Activated CD8-positive, alpha-beta T cell treated with anti-CD3 and anti-CD28 coated beads, Interleukin-2, amount 10 ng/mL, durations not matched to agents 7 days and 5 days (primary cell): ENCODE measurements at regions not wholly inside any gene's neighbourhood (a gene's known extent, or its start where the extent isn't known, plus 50 kb on each side); places are given as distances from the start of the nearest gene placed in this dataset.
"Not testable (repeated sequence)": the region's sequence is repeated elsewhere in the genome, so short reads cannot be mapped to it uniquely, and the experiment has no call there.

Source experiments
- ATAC-seq: fragments of 150-1000 bp; cut with Tn5 transposase; one replicate; pipeline ENCODE4 v1.10.0; 2021; ENCODE audit warnings: moderate library complexity
- CTCF ChIA-PET: fragments of 350-600 bp; sonication (Branson Sonifier 250); formaldehyde crosslinking; loops from one replicate; lab custom pipeline; 2021; ENCODE audit warnings: antibody characterized with exemption; lab: Charles Lee
- POLR2A ChIA-PET: fragments of 350-600 bp; sonication (Branson Sonifier 250); formaldehyde crosslinking; loops from one replicate; lab custom pipeline; 2021; ENCODE audit warnings: antibody characterized with exemption; lab: Charles Lee
- DNase-seq: peaks from one replicate; pipeline ENCODE4 v3.0.0-alpha.2; 2020
- H3K27ac Mint-ChIP-seq: one replicate; pipeline ENCODE4 v1.8.0; 2021; ENCODE audit warnings: mild to moderate bottlenecking, mixed read lengths
- H3K27me3 Mint-ChIP-seq: one replicate; pipeline ENCODE4 v1.8.0; 2021; ENCODE audit warnings: low read depth, mixed read lengths
- H3K36me3 Mint-ChIP-seq: one replicate; pipeline ENCODE4 v1.8.0; 2021; ENCODE audit warnings: low read depth, mixed read lengths
- H3K4me1 Mint-ChIP-seq: one replicate; pipeline ENCODE4 v1.8.0; 2021; ENCODE audit warnings: low read depth, mixed read lengths
- H3K4me3 Mint-ChIP-seq: one replicate; pipeline ENCODE4 v1.8.0; 2021; ENCODE audit warnings: mild to moderate bottlenecking, mixed read lengths
- H3K9me3 Mint-ChIP-seq: one replicate; pipeline ENCODE4 v1.8.0; 2022; ENCODE audit warnings: mixed read lengths; ENCODE audit not compliant: insufficient read depth

DNA sequence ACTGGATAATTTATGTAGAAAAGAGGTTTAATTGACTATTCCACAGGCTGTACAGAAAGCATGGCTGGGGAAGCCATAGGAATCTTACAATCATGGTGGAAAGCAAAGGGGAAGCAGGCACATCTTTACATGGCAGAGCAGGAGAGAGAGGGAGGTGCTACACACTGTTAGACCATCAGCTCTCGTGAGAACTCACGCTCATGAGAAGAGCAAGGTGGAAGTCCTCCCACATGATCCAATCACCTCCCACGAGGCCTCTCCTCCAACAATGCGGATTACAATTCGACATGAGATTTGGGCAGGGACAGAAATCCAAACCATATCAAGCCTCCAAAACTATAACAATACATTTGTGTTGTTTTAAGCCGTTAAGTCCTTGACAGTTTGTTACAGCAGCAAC, 257.1 kb upstream of the KCNG1 start:
- H3K36me3 Mint-ChIP-seq, result no peaks in the 10 kb centered on the region
- no peak for ATAC-seq
- CTCF ChIA-PET, result no interaction called here

DNA sequence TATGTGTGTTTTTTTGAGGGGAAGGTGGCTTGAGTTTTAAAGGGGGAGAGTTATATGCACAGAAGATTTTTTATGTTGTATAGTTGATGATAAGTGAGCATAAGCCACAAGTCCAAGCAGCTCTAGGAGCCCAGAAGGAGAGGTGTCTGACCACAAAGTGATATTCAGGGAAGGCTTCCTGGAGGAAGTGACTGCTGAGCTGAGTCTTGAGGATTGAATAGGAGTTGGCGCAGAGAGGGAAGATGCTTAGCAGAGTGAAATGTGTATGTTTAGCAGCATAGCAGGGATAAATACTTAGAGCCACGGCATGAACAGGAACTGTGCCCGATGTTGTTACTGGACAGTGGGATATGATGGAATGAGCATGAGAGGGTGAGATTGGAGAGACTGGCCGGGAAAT, 255.1 kb upstream of the KCNG1 start:
- no peaks in the 10 kb centered on the region for H3K4me1 Mint-ChIP-seq
- no peaks in the 10 kb centered on the region for H3K9me3 Mint-ChIP-seq
- CTCF ChIA-PET, result no interaction called here
- H3K4me3 Mint-ChIP-seq, result no peak overlapping the region
- no peak for DNase-seq
- peaks cover 9% of the 10 kb centered on the region for H3K27me3 Mint-ChIP-seq
- no peaks in the 10 kb centered on the region for H3K36me3 Mint-ChIP-seq
- ATAC-seq, result no peak
- H3K27ac Mint-ChIP-seq, result no peak overlapping the region
- POLR2A ChIA-PET, result no interaction called here

More for the DNA sequence above, 257.1 kb upstream of the KCNG1 start:
- no peak for DNase-seq
- Mint-ChIP-seq H3K27me3 (peaks cover 7% of the 10 kb centered on the region), H3K4me1 (no peaks in the 10 kb centered on the region), H3K4me3 (no peak overlapping the region), H3K27ac (no peak overlapping the region), H3K9me3 (no peaks in the 10 kb centered on the region)
- POLR2A ChIA-PET, result no interaction called here

DNA sequence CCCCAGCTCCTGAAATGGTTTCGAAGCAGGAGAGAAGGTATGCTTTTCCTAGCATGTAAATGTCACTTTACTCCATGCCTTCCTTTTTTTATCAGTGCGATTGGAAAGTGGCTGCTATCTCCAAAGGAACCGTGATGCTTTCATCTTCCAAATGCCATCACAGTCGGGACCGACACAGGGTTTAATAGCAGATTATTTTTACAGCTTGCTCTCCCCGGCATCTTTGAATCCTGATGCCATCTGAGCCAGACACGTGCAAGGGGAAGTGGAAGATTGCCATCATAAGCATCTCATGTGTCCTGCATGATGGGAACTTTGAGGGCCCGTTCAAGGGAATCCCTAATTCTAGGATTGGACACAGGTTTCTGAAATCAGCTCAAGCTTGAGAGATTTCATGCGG, 253.4 kb upstream of the KCNG1 start:
- peaks cover 13% of the 10 kb centered on the region for H3K27me3 Mint-ChIP-seq
- H3K4me3 Mint-ChIP-seq, result no peak overlapping the region
- no peaks in the 10 kb centered on the region for H3K9me3 Mint-ChIP-seq
- no peak overlapping the region for H3K27ac Mint-ChIP-seq
- H3K4me1 Mint-ChIP-seq, result no peaks in the 10 kb centered on the region
- POLR2A ChIA-PET, result no interaction called here
- no peaks in the 10 kb centered on the region for H3K36me3 Mint-ChIP-seq
- no peak for ATAC-seq
- DNase-seq, result no peak
- CTCF ChIA-PET, result interaction anchor here (2.1 kb wide), 1 partner anchor 289 kb away, joined by 5 read pairs; no protein-coding TSS in a partner anchor

DNA sequence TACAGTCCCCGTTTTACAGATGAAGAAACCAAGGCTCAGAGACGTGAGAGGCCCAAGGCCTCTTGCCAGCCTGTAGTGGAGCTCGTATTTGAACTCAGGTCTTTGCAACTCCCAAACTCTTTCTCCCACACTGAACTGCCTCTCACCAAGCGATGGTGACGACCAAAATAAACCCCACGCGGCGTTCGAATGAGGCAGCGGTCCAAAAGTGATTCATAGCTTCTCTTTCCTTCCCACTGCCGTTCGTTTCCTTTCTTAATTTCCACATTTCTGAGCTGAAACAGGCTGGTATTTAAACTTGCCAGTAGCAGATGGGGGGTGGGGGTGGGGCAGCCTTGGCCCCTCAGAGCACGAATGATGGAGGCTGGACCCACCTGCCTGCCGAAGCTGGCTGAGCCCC, 252.9 kb upstream of the KCNG1 start:
- DNase-seq (no peak), ATAC-seq (no peak)
- Mint-ChIP-seq H3K4me1 (no peaks in the 10 kb centered on the region), H3K36me3 (no peaks in the 10 kb centered on the region), H3K27ac (no peak overlapping the region), H3K27me3 (peaks cover 13% of the 10 kb centered on the region), H3K9me3 (no peaks in the 10 kb centered on the region), H3K4me3 (no peak overlapping the region)
- ChIA-PET POLR2A (interaction anchor here (0.6 kb wide), 1 partner anchor 663 kb away, joined by 3 read pairs; no protein-coding TSS in a partner anchor), CTCF (interaction anchor here (1.4 to 2.1 kb wide), 2 partner anchors 288 to 292 kb away, joined by 3 to 5 read pairs; no protein-coding TSS in a partner anchor)

DNA sequence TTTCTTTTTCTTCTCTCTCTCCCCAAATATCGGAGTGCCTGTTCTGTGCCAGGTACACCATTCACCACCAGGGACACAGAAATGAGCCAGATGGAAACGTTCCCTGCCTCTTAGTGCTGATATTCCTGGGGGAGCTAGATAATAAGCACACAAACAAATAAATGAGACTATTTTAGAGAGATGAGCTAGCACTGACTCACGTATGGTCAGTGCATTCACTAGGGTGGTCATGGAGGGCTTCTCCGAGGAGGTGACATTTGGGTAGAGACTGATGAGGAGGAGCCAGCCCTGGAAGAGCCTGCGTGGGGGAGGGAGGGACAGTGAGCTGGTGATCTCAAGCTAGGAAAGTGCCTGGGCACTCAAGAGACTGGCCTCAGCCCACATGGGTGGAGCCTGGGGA, 252.3 kb upstream of the KCNG1 start:
- H3K27me3 Mint-ChIP-seq, result peaks cover 13% of the 10 kb centered on the region
- ATAC-seq, result no peak

DNA sequence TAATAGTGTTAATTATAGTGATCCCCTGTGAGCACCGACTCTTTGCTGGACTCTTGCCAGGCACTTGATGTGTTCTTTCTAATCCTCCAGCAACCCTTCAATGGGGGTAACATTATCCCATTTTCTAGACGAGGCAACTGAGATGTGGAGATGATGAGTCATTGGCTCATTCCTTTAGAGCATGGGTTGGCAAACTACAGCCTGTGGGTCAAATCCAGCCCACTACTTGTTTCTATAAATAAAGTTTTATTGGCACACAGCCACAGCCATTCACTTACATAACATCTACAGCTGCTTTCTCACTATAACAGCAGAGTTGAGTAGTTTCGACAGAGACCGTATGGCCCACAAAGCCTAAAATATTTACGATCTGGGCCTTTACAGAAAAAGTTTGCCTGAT, 249.5 kb upstream of the KCNG1 start:
- no peak overlapping the region for H3K27ac Mint-ChIP-seq
- no peak for ATAC-seq
- CTCF ChIA-PET, result no interaction called here
- no peak overlapping the region for H3K4me3 Mint-ChIP-seq
- POLR2A ChIA-PET, result no interaction called here
- no peaks in the 10 kb centered on the region for H3K36me3 Mint-ChIP-seq
- no peak for DNase-seq
- no peaks in the 10 kb centered on the region for H3K9me3 Mint-ChIP-seq
- H3K4me1 Mint-ChIP-seq, result no peaks in the 10 kb centered on the region
- peaks cover 8% of the 10 kb centered on the region for H3K27me3 Mint-ChIP-seq

More for the DNA sequence above, 252.3 kb upstream of the KCNG1 start:
- Mint-ChIP-seq H3K4me1 (no peaks in the 10 kb centered on the region), H3K27ac (no peak overlapping the region), H3K9me3 (no peaks in the 10 kb centered on the region), H3K36me3 (no peaks in the 10 kb centered on the region), H3K4me3 (no peak overlapping the region)
- no peak for DNase-seq
- POLR2A ChIA-PET, result interaction anchor here (0.6 kb wide), 1 partner anchor 664 kb away, joined by 3 read pairs; no protein-coding TSS in a partner anchor
- CTCF ChIA-PET, result interaction anchor here (1.4 to 2.1 kb wide), 2 partner anchors 288 to 292 kb away, joined by 3 to 5 read pairs; no protein-coding TSS in a partner anchor

DNA sequence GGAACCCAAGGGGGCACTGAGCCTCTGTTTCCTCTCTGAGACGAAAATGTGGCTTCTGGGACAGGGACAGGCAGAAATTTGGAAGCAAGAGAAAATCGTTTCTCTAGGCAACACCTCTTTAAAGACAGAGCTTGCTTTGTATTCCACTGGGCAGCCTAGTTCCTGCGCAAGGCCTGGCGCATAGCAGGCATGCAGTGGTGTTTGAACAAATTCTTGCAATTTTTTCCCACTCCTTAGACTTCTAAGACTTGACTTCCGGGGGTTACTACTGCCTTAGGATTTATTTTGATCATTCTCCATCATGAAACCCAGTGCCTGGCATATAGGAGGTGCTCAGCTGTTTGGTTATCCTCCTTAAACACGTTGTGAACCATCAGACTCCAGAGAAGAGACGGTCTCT, 249.0 kb upstream of the KCNG1 start:
- Mint-ChIP-seq H3K27ac (no peak overlapping the region), H3K36me3 (no peaks in the 10 kb centered on the region), H3K27me3 (peaks cover 6% of the 10 kb centered on the region), H3K9me3 (no peaks in the 10 kb centered on the region), H3K4me1 (no peaks in the 10 kb centered on the region), H3K4me3 (no peak overlapping the region)
- ATAC-seq, result no peak
- POLR2A ChIA-PET, result no interaction called here
- DNase-seq, result no peak
- CTCF ChIA-PET, result interaction anchor here (0.7 kb wide), 1 partner anchor 285 kb away, joined by 5 read pairs; no protein-coding TSS in a partner anchor

DNA sequence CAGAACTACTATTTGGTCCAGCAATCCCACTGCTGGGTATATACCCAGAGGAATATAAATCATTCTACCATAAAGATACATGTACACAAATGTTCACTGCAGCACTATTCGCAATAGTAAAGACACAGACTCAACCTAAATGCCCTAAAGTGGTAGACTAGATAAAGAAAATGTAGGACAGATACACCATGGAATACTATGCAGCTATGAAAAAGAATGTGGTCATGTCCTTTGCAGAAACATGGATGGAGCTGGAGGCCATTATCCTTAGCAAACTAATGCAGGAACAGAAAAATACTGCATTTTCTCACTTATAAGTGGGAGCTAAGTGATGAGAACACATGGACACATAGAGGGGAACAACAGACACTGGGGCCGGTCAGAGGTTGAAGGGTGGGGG, 248.4 kb upstream of the KCNG1 start:
- DNase-seq, H3K4me1 Mint-ChIP-seq, POLR2A ChIA-PET, H3K4me3 Mint-ChIP-seq, H3K27ac Mint-ChIP-seq, H3K36me3 Mint-ChIP-seq, H3K9me3 Mint-ChIP-seq, ATAC-seq, H3K27me3 Mint-ChIP-seq: not testable (repeated sequence)
- CTCF ChIA-PET, result interaction anchor here (0.7 kb wide), 1 partner anchor 284 kb away, joined by 5 read pairs; no protein-coding TSS in a partner anchor

DNA sequence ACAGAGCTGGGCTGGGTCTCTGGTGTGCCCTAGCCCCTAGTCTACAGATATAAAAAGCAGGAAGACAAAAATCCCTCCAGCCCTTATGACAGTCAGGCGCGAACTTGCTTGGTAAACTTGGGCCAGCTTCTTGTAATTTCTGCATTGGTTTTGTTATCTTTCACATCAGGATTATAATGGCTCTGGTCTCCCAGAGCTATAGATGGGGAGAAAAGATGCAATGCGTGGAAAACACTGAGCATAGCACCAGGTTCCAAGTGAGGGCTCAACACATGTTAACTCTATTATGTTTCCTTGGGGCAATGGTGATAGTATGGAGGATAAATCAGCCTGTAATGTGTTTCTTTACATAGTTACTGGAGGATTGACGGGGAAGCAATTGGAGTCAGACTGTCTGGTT, 246.8 kb upstream of the KCNG1 start:
- Mint-ChIP-seq H3K4me1 (no peaks in the 10 kb centered on the region), H3K27ac (no peak overlapping the region), H3K27me3 (peaks cover 6% of the 10 kb centered on the region), H3K36me3 (no peaks in the 10 kb centered on the region), H3K4me3 (no peak overlapping the region), H3K9me3 (peaks cover 4% of the 10 kb centered on the region)
- CTCF ChIA-PET, result no interaction called here
- DNase-seq (no peak), ATAC-seq (no peak)
- POLR2A ChIA-PET, result no interaction called here

DNA sequence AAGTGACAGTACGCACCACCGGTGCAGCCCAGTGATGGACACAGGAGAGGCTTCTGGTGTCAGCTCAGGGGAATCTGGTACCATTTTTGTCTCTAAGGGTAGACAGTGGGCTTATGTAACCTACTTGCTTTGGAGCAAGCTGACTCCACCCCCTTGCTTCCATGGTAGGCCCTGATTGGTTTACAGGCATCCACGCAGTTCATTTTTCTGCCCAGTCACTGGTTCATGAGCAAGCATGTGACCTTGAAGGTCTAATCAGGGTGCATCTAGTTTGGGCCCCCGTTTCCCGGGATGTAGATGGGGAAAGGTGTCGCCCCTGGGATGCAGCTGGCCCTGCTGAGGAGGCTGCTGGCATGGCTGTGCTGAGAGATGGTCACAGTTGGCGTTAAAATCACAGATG, 244.8 kb upstream of the KCNG1 start:
- no peak for DNase-seq
- ATAC-seq, result no peak
- POLR2A ChIA-PET, result no interaction called here
- Mint-ChIP-seq H3K27me3 (peaks cover under 1% of the 10 kb centered on the region), H3K27ac (no peak overlapping the region), H3K36me3 (no peaks in the 10 kb centered on the region), H3K4me1 (no peaks in the 10 kb centered on the region), H3K4me3 (no peak overlapping the region), H3K9me3 (peaks cover 4% of the 10 kb centered on the region)
- CTCF ChIA-PET, result no interaction called here

DNA sequence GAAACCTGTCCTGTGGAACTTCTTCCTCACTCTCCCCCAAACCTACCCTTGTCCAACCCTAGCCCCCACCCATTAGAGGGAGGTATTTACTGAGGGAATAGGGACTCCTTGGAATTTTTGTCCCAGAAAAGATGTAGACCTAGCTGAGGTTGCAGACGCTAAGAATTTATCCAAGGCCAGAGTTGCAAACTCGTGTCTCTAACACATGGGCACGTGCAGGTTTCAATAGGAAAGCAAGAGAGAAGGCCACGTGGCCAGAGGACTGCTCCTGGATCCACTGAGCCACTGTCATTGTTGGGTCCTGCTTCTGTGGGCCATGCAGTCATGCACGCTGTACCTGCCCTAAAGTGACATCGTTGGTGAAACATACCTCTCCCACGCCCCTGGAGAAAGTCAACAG, 243.4 kb upstream of the KCNG1 start:
- DNase-seq (no peak), ATAC-seq (no peak)
- POLR2A ChIA-PET, result no interaction called here
- CTCF ChIA-PET, result no interaction called here
- Mint-ChIP-seq H3K27me3 (no peaks in the 10 kb centered on the region), H3K27ac (no peak overlapping the region), H3K36me3 (no peaks in the 10 kb centered on the region), H3K4me3 (no peak overlapping the region), H3K4me1 (no peaks in the 10 kb centered on the region), H3K9me3 (peaks cover 4% of the 10 kb centered on the region)

DNA sequence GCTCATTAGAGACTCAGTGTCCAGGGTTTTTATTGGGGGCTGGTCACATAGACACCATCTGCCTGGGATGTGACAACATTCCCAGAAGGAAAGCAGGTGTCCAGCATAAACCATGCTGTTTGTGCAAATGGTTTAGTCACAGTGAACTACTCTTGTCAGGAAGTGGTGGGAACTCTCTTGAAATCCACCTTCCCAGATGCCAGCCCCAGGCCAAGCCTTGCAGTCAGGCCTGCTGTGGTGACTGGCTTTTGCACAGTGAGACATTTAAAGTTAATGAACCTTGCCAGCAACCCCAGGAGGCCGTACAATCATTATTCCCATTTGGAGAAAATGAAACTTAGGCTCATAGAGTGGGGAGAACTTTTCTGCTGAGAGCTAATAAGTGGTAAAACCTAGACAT, 242.5 kb upstream of the KCNG1 start:
- Mint-ChIP-seq H3K9me3 (peaks cover 4% of the 10 kb centered on the region), H3K4me1 (no peaks in the 10 kb centered on the region), H3K36me3 (no peaks in the 10 kb centered on the region), H3K27me3 (no peaks in the 10 kb centered on the region), H3K27ac (no peak overlapping the region), H3K4me3 (no peak overlapping the region)
- ATAC-seq, result no peak
- no peak for DNase-seq
- CTCF ChIA-PET, result no interaction called here
- POLR2A ChIA-PET, result no interaction called here

DNA sequence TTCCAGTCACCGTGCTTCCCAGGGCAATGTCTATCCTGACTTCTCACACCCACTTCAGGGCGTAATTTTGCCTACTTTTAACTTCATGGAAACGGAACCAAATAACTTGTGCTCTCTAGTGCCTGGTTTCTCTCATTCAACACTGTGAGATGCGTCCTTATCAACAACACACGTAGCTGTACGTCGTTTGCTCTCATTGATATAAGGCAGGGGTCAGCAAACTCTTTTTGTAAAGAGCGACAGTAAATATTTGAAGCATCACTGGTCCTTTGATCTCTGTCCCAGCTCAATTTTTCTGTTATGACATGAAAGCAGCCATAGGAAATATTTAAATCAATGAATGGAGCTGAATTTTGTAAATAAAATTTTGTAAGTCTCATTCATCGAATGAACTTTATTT, 239.3 kb upstream of the KCNG1 start:
- no peak overlapping the region for H3K27ac Mint-ChIP-seq
- DNase-seq (no peak), ATAC-seq (no peak)
- H3K36me3 Mint-ChIP-seq, result no peaks in the 10 kb centered on the region
- H3K27me3 Mint-ChIP-seq, result no peaks in the 10 kb centered on the region
- no peak overlapping the region for H3K4me3 Mint-ChIP-seq
- CTCF ChIA-PET, result no interaction called here
- peaks cover 4% of the 10 kb centered on the region for H3K9me3 Mint-ChIP-seq
- POLR2A ChIA-PET, result no interaction called here
- H3K4me1 Mint-ChIP-seq, result no peaks in the 10 kb centered on the region
